DOHH2 (cell line): ENCODE measurements at regions not wholly inside any gene's neighbourhood (a gene's known extent, or its start where the extent isn't known, plus 50 kb on each side); places are given as distances from the start of the nearest gene placed in this dataset.

Experiments used
- H3F3A ChIP-seq: fragments of 200-600 bp; sonication (generic), shearing (Covaris generic); 2 replicates; pipeline ENCODE4 v1.6.0; 2016; ENCODE audit warnings: antibody characterized with exemption, mild to moderate bottlenecking; ENCODE audit not compliant: control insufficient read depth, insufficient read depth
- H3K27ac ChIP-seq: fragments of 200-600 bp; sonication (generic); 2 replicates; pipeline ENCODE4 v1.5.1; 2014; ENCODE audit warnings: low read depth, mild to moderate bottlenecking, low read length, moderate library complexity
- H3K27me3 ChIP-seq: fragments of 200-600 bp; sonication (generic); 2 replicates; pipeline ENCODE4 v1.6.1; 2014; ENCODE audit warnings: mild to moderate bottlenecking, low read length, mixed read lengths; ENCODE audit not compliant: control insufficient read depth
- H3K36me3 ChIP-seq: fragments of 200-600 bp; sonication (generic); 2 replicates; pipeline ENCODE4 v1.6.1; 2014; ENCODE audit warnings: mild to moderate bottlenecking, low read length, moderate library complexity, mixed read lengths; ENCODE audit not compliant: control insufficient read depth
- H3K4me1 ChIP-seq: fragments of 200-600 bp; sonication (generic); 2 replicates; pipeline ENCODE4 v1.6.1; 2014; ENCODE audit warnings: mild to moderate bottlenecking, low read length, mixed read lengths; ENCODE audit not compliant: control insufficient read depth
- H3K4me2 ChIP-seq: fragments of 200-600 bp; sonication (generic); 2 replicates; pipeline ENCODE4 v1.6.0; 2014; ENCODE audit warnings: mild to moderate bottlenecking, low read length, moderate library complexity
- H3K4me3 ChIP-seq: fragments of 200-600 bp; sonication (generic); 2 replicates; pipeline ENCODE4 v1.5.1; 2014; ENCODE audit warnings: mild to moderate bottlenecking, low read length, mixed read lengths
- H3K79me2 ChIP-seq: fragments of 200-600 bp; sonication (generic); 2 replicates; pipeline ENCODE4 v1.6.1; 2014; ENCODE audit warnings: mild to moderate bottlenecking, low read length, mixed read lengths; ENCODE audit not compliant: control insufficient read depth
- H3K9me2 ChIP-seq: fragments of 200-600 bp; sonication (generic); replicated peaks from 2 replicates; pipeline ENCODE4 v1.6.1; 2014; ENCODE audit warnings: mild to moderate bottlenecking, low read length, mixed read lengths; ENCODE audit not compliant: control insufficient read depth
- H3K9me3 ChIP-seq: fragments of 200-600 bp; sonication (generic); 2 replicates; pipeline ENCODE4 v1.6.1; 2014; ENCODE audit warnings: antibody characterized with exemption, low read length, mixed read lengths; ENCODE audit not compliant: control insufficient read depth, insufficient read depth
- H4K20me1 ChIP-seq: fragments of 200-600 bp; sonication (generic); 2 replicates; pipeline ENCODE4 v1.6.0; 2014; ENCODE audit warnings: low read depth, mild to moderate bottlenecking, antibody characterized with exemption, low read length, moderate library complexity; ENCODE audit not compliant: control insufficient read depth, insufficient read depth
- CTCF ChIP-seq: fragments of 200-600 bp; sonication (generic); IDR thresholded peaks from one replicate; pipeline ENCODE4 v1.5.1; 2014; ENCODE audit warnings: antibody characterized with exemption, mild to moderate bottlenecking, low read depth, low read length; ENCODE audit not compliant: poor library complexity, severe bottlenecking
- EZH2phosphoT487 ChIP-seq: fragments of 200-600 bp; sonication (generic); IDR thresholded peaks from 2 replicates; pipeline ENCODE4 v1.6.1; 2017; ENCODE audit warnings: borderline replicate concordance, mild to moderate bottlenecking, antibody characterized with exemption, low read length, moderate library complexity, mixed read lengths

- Histone ChIP-seq H3K9me3 (no peaks in the 10 kb centered on the region), H3K27me3 (no peaks in the 10 kb centered on the region), H3K79me2 (no peaks in the 10 kb centered on the region), H3K4me1 (no peaks in the 10 kb centered on the region), H3F3A (no peaks in the 10 kb centered on the region), H3K4me3 (no peak overlapping the region), H3K9me2 (no peaks in the 10 kb centered on the region), H3K27ac (no peak overlapping the region), H4K20me1 (no peaks in the 10 kb centered on the region), H3K4me2 (no peak overlapping the region), H3K36me3 (no peaks in the 10 kb centered on the region)
- TF ChIP-seq EZH2phosphoT487 (no peak), CTCF (no peak)
Observed at GRCh38 chr2:176854062-176854461, 358.5 kb upstream of the HNRNPA3 start.

GRCh38 chr2:176854878-176855277, 357.7 kb upstream of the HNRNPA3 start:
- no peaks in the 10 kb centered on the region for H3K79me2 ChIP-seq
- H3K4me3 ChIP-seq, result no peak overlapping the region
- no peaks in the 10 kb centered on the region for H3K4me1 ChIP-seq
- TF ChIP-seq EZH2phosphoT487 (no peak), CTCF (no peak)
- no peaks in the 10 kb centered on the region for H3K27me3 ChIP-seq
- no peaks in the 10 kb centered on the region for H3K9me2 ChIP-seq
- H4K20me1 ChIP-seq, result no peaks in the 10 kb centered on the region
- no peak overlapping the region for H3K4me2 ChIP-seq
- H3K36me3 ChIP-seq, result no peaks in the 10 kb centered on the region
- no peaks in the 10 kb centered on the region for H3K9me3 ChIP-seq
- H3F3A ChIP-seq, result no peaks in the 10 kb centered on the region
- no peak overlapping the region for H3K27ac ChIP-seq

GRCh38 chr2:176856683-176857082, 355.9 kb upstream of the HNRNPA3 start:
- Histone ChIP-seq H3F3A (no peaks in the 10 kb centered on the region), H3K4me2 (no peak overlapping the region), H3K9me3 (no peaks in the 10 kb centered on the region), H3K27me3 (no peaks in the 10 kb centered on the region), H3K9me2 (no peaks in the 10 kb centered on the region), H3K4me3 (no peak overlapping the region), H4K20me1 (no peaks in the 10 kb centered on the region), H3K36me3 (no peaks in the 10 kb centered on the region), H3K27ac (no peak overlapping the region), H3K79me2 (no peaks in the 10 kb centered on the region), H3K4me1 (no peaks in the 10 kb centered on the region)
- TF ChIP-seq EZH2phosphoT487 (no peak), CTCF (no peak)

GRCh38 chr2:176865336-176865735, 347.3 kb upstream of the HNRNPA3 start:
- no peaks in the 10 kb centered on the region for H3K9me2 ChIP-seq
- no peaks in the 10 kb centered on the region for H4K20me1 ChIP-seq
- H3K27ac ChIP-seq, result no peak overlapping the region
- no peaks in the 10 kb centered on the region for H3K79me2 ChIP-seq
- no peak overlapping the region for H3K4me2 ChIP-seq
- H3F3A ChIP-seq, result no peaks in the 10 kb centered on the region
- H3K9me3 ChIP-seq, result no peaks in the 10 kb centered on the region
- TF ChIP-seq CTCF (no peak), EZH2phosphoT487 (no peak)
- H3K4me1 ChIP-seq, result no peaks in the 10 kb centered on the region
- no peaks in the 10 kb centered on the region for H3K36me3 ChIP-seq
- no peak overlapping the region for H3K4me3 ChIP-seq
- no peaks in the 10 kb centered on the region for H3K27me3 ChIP-seq
